Mesenchymal stem cell (in vitro differentiated cells and primary cell): ENCODE measurements at regions not wholly inside any gene's neighbourhood (a gene's known extent, or its start where the extent isn't known, plus 50 kb on each side); places are given as distances from the start of the nearest gene placed in this dataset.
"Not testable (repeated sequence)": the region's sequence is repeated elsewhere in the genome, so short reads cannot be mapped to it uniquely, and the experiment has no call there.

Experiments used
- DNase-seq: peaks from one replicate; pipeline ENCODE4 v3.0.0-alpha.2; 2013
- H2AFZ ChIP-seq: one replicate; pipeline ENCODE4 v1.6.1; 2013; ENCODE audit warnings: low read depth, mild to moderate bottlenecking, control low read depth, inconsistent platforms, low read length, moderate library complexity
- H2AK5ac ChIP-seq: 2 replicates; pipeline ENCODE4 v1.6.1; 2013; ENCODE audit warnings: low read length, moderate library complexity, mild to moderate bottlenecking, inconsistent platforms; ENCODE audit not compliant: severe bottlenecking
- H2BK120ac ChIP-seq: one replicate; pipeline ENCODE4 v1.6.1; 2013; ENCODE audit warnings: low read depth, mild to moderate bottlenecking, inconsistent platforms, low read length, moderate library complexity
- H2BK12ac ChIP-seq, 2 experiments: one replicate each; pipeline ENCODE4 v1.6.1; 2013; ENCODE audit warnings: inconsistent platforms in 2 of 2, low read length in 2 of 2, mild to moderate bottlenecking in 2 of 2, moderate library complexity in 2 of 2, control low read depth in 1 of 2
- H2BK15ac ChIP-seq: one replicate; pipeline ENCODE4 v1.6.1; 2013; ENCODE audit warnings: mild to moderate bottlenecking, low read depth, inconsistent platforms; ENCODE audit not compliant: poor library complexity, severe bottlenecking
- H2BK5ac ChIP-seq: 2 replicates; pipeline ENCODE4 v1.6.1; 2013; ENCODE audit warnings: low read depth, mild to moderate bottlenecking, low read length, control low read depth, inconsistent platforms; ENCODE audit not compliant: poor library complexity, severe bottlenecking
- H3K14ac ChIP-seq, 2 experiments: one replicate each; pipeline ENCODE4 v1.6.1; 2013; ENCODE audit warnings: inconsistent platforms in 2 of 2, low read length in 2 of 2, control low read depth in 1 of 2, mild to moderate bottlenecking in 1 of 2, moderate library complexity in 1 of 2
- H3K18ac ChIP-seq, 2 experiments: one replicate each; pipeline ENCODE4 v1.6.1; 2013; ENCODE audit warnings: inconsistent platforms in 2 of 2, low read length in 2 of 2, control low read depth in 1 of 2, low read depth in 1 of 2, mild to moderate bottlenecking in 1 of 2
- H3K23ac ChIP-seq, 2 experiments: one replicate each; pipeline ENCODE4 v1.6.1; 2013; ENCODE audit warnings: inconsistent platforms in 2 of 2, low read length in 2 of 2, mild to moderate bottlenecking in 2 of 2, moderate library complexity in 2 of 2, control low read depth in 1 of 2
- H3K27ac ChIP-seq: 2 replicates; pipeline ENCODE4 v1.5.1; 2013; ENCODE audit warnings: mild to moderate bottlenecking, moderate library complexity, low read length, control low read depth, inconsistent platforms; ENCODE audit not compliant: poor library complexity, severe bottlenecking
- H3K27me3 ChIP-seq, 2 experiments: 2 replicates each; pipeline versions ENCODE4 v1.6.1 to v1.7.0; 2013; ENCODE audit warnings: low read length in 2 of 2, mild to moderate bottlenecking in 2 of 2, moderate library complexity in 2 of 2, control low read depth in 1 of 2, inconsistent platforms in 1 of 2; ENCODE audit not compliant: control insufficient read depth in 1 of 2, insufficient read depth in 1 of 2
- H3K36me3 ChIP-seq, 2 experiments: 2 replicates each; pipeline versions ENCODE4 v1.6.1 to v1.7.0; 2013; ENCODE audit warnings: low read length in 2 of 2, control low read depth in 1 of 2, inconsistent platforms in 1 of 2, low read depth in 1 of 2, mild to moderate bottlenecking in 1 of 2; ENCODE audit not compliant: insufficient read depth in 2 of 2, control insufficient read depth in 1 of 2
- H3K4ac ChIP-seq, 2 experiments: one replicate each; pipeline ENCODE4 v1.6.1; 2013; ENCODE audit warnings: inconsistent platforms in 2 of 2, low read length in 2 of 2, mild to moderate bottlenecking in 2 of 2, moderate library complexity in 2 of 2, control low read depth in 1 of 2, low read depth in 1 of 2
- H3K4me1 ChIP-seq: 2 replicates; pipeline ENCODE4 v1.6.1; 2013; ENCODE audit warnings: low read depth, low read length, control low read depth; ENCODE audit not compliant: control insufficient read depth, insufficient read depth
- H3K4me2 ChIP-seq: 2 replicates; pipeline ENCODE4 v1.6.1; 2013; ENCODE audit warnings: low read length, mild to moderate bottlenecking, inconsistent platforms; ENCODE audit not compliant: poor library complexity, severe bottlenecking
- H3K4me3 ChIP-seq, 2 experiments: 2 replicates each; pipeline versions ENCODE4 v1.5.1 to v1.7.0; 2013; ENCODE audit warnings: low read length in 2 of 2, mild to moderate bottlenecking in 2 of 2, control low read depth in 1 of 2, low read depth in 1 of 2; ENCODE audit not compliant: insufficient read depth in 1 of 2
- H3K79me1 ChIP-seq: replicated peaks from 2 replicates; pipeline ENCODE4 v1.6.1; 2013; ENCODE audit warnings: mild to moderate bottlenecking, control low read depth, low read length, inconsistent platforms; ENCODE audit not compliant: poor library complexity, severe bottlenecking
- H3K9ac ChIP-seq: 2 replicates; pipeline ENCODE4 v1.7.0; 2013; ENCODE audit warnings: mild to moderate bottlenecking, low read length, moderate library complexity
- H3K9me3 ChIP-seq: 2 replicates; pipeline ENCODE4 v1.7.0; 2013; ENCODE audit warnings: mild to moderate bottlenecking, low read length; ENCODE audit not compliant: control insufficient read depth
- H4K8ac ChIP-seq: one replicate; pipeline ENCODE4 v1.6.1; 2013; ENCODE audit warnings: inconsistent platforms, mild to moderate bottlenecking, low read length, moderate library complexity
- H4K91ac ChIP-seq: one replicate; pipeline ENCODE4 v1.6.1; 2013; ENCODE audit warnings: mild to moderate bottlenecking, low read length, inconsistent platforms
- WGBS: methylation state at CpG from one replicate; pipeline ENCODE4 v1.1.7; 2013; ENCODE audit warnings: mixed read lengths; 5-methylcytosine and 5-hydroxymethylcytosine counted together

DNA sequence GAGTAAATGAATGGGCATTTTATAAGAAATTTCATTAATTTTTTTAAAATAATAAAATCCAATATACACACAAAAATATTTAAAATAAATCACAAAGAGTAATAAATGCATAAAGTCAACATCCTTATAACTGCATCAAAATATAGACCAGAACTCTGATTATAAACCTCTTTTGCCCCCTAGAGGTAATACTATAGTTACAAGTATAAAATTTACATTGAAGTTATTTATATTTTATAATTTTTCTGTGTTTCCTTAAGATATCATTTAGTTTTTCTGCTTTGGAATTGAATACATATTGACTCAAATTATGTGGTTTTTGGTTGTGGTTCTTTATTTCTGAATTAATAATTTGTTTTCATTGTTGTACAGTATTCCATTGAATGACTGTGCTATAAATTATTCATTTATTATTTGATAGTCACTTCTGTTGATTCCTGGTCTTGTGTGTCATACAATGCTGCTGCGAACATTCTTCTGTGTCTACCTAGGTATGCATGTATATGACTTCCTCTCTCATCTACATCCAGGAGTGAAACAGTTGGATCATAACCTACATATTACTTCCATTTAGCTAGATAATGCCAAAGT lies 673.6 kb downstream of the IPMK start:
- H3K14ac ChIP-seq, result no peak overlapping the region
- no peak overlapping the region for H3K9ac ChIP-seq
- H3K4me1 ChIP-seq, result no peaks in the 10 kb centered on the region
- H3K27ac ChIP-seq, result no peak overlapping the region
- no peak overlapping the region for H3K4me3 ChIP-seq
- no peak overlapping the region for H3K4me2 ChIP-seq
- no peaks in the 10 kb centered on the region for H3K79me1 ChIP-seq
- no peak overlapping the region for H2BK15ac ChIP-seq
- H3K23ac ChIP-seq, result no peak overlapping the region
- no peak overlapping the region for H2BK12ac ChIP-seq
- H3K4ac ChIP-seq, result no peak overlapping the region
- H2AK5ac ChIP-seq, result no peak overlapping the region
- no peak overlapping the region for H4K91ac ChIP-seq
- H2AFZ ChIP-seq, result no peak overlapping the region
- no peak for DNase-seq
- H2BK5ac ChIP-seq, result no peak overlapping the region
- no peak overlapping the region for H4K8ac ChIP-seq
- no peak overlapping the region for H3K18ac ChIP-seq
- no peaks in the 10 kb centered on the region for H3K9me3 ChIP-seq
- WGBS, result no CpG with 5 or more reads among the region's 1 CpG
- no peak overlapping the region for H2BK120ac ChIP-seq
- H3K36me3 ChIP-seq, result no peaks in the 10 kb centered on the region
- no peaks in the 10 kb centered on the region for H3K27me3 ChIP-seq

DNA sequence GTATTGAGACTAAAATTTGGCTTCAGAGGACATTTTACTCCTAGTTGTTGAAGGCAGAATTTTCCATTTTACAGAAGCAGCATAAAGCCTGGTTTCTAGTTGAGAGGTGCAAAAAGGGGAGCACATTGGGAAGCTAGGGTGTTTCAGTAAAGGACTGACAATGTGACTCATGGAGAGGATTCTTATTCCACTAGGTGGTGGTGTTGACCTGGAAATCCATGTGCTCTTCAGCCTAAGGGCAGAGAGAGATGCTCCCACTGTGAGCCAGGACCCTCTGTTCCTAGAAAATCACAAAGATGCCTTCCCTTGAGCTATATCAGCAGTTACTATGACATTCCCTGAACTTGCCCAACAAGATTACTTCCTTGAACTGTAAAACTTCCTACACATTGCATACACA lies 687.8 kb downstream of the IPMK start:
- H3K4me2 ChIP-seq, result no peak overlapping the region
- no peak overlapping the region for H3K14ac ChIP-seq
- no peak overlapping the region for H2BK120ac ChIP-seq
- H3K27me3 ChIP-seq, result peaks cover 0 to 3% of the 10 kb centered on the region in 2 experiments
- no peak overlapping the region for H2AK5ac ChIP-seq
- no peak overlapping the region for H2BK5ac ChIP-seq
- no peak overlapping the region for H2BK15ac ChIP-seq
- H3K4me1 ChIP-seq, result no peaks in the 10 kb centered on the region
- H4K8ac ChIP-seq, result no peak overlapping the region
- no peak overlapping the region for H3K27ac ChIP-seq
- H2AFZ ChIP-seq, result no peak overlapping the region
- no peak overlapping the region for H3K23ac ChIP-seq
- no peaks in the 10 kb centered on the region for H3K79me1 ChIP-seq
- peaks cover 16% of the 10 kb centered on the region for H3K9me3 ChIP-seq
- no peaks in the 10 kb centered on the region for H3K36me3 ChIP-seq
- no peak overlapping the region for H2BK12ac ChIP-seq
- H3K4ac ChIP-seq, result no peak overlapping the region
- no peak overlapping the region for H3K4me3 ChIP-seq
- H3K18ac ChIP-seq, result no peak overlapping the region
- no peak overlapping the region for H4K91ac ChIP-seq
- peak; percentile 48 for DNase-seq
- no peak overlapping the region for H3K9ac ChIP-seq

DNA sequence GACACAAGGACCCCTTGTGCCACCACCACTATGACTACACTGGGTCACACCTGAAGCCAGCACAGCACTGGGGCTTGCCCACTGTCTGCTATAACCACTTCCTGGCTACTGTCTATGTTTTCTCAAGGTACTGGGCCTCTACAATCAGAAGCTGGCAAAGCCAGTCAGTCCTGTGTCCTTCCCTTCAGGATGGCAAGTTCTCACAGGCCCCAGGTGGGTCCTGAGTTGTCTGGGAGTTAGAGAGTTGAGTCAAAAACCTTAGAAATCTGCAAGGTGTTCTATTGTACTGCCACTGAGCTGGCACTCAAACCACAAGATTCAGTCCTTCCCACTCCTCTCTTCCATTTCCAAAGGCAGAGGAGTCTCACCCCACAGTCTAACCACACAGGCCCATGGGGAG lies 705.5 kb downstream of the IPMK start:
- Histone ChIP-seq H3K4ac (no peak overlapping the region), H2BK120ac (no peak overlapping the region), H2BK12ac (no peak overlapping the region), H3K27me3 (no peaks in the 10 kb centered on the region), H3K4me2 (no peak overlapping the region), H3K9ac (no peak overlapping the region), H3K23ac (no peak overlapping the region), H3K18ac (no peak overlapping the region), H3K9me3 (no peaks in the 10 kb centered on the region), H3K36me3 (no peaks in the 10 kb centered on the region), H2BK15ac (no peak overlapping the region), H2AFZ (no peak overlapping the region), H2BK5ac (no peak overlapping the region), H3K27ac (no peak overlapping the region), H2AK5ac (no peak overlapping the region), H3K14ac (no peak overlapping the region), H3K79me1 (no peaks in the 10 kb centered on the region), H4K8ac (no peak overlapping the region), H3K4me3 (no peak overlapping the region), H4K91ac (no peak overlapping the region), H3K4me1 (no peaks in the 10 kb centered on the region)
- no peak for DNase-seq

DNA sequence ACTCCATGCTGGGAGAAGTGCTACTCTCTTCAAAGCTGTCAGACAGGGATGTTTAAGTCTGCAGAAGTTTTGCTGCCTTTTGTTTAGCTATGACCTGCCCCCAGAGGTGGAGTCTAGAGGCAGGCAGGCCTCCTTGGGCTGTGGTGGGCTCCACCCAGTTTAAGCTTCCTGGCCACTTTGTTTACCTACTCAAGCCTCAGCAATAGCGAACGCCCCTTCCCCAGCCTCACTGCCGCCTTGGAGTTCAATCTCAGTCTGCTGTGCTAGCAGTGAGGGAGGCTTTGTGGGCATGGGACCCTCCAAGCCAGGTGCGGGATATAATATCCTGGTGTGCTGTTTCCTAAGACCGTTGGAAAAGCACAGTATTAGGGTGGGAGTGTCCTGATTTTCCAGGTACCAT lies 715.9 kb downstream of the IPMK start:
- H3K9me3 ChIP-seq, H2BK12ac ChIP-seq, H3K79me1 ChIP-seq, H2BK5ac ChIP-seq, H3K27ac ChIP-seq, H3K9ac ChIP-seq, H3K36me3 ChIP-seq, DNase-seq, H4K8ac ChIP-seq, H3K4ac ChIP-seq, H2AK5ac ChIP-seq, H4K91ac ChIP-seq, H3K27me3 ChIP-seq, H3K14ac ChIP-seq, H3K18ac ChIP-seq, H3K4me2 ChIP-seq, H2AFZ ChIP-seq, H3K23ac ChIP-seq, H3K4me3 ChIP-seq, H3K4me1 ChIP-seq, H2BK120ac ChIP-seq, H2BK15ac ChIP-seq: not testable (repeated sequence)
- 82% methylated on average over 5 of the region's 5 CpGs for WGBS
